ENCODE measurements at regions not wholly inside any gene's neighbourhood (a gene's known extent, or its start where the extent isn't known, plus 50 kb on each side); places are given as distances from the start of the nearest gene placed in this dataset.

DNA sequence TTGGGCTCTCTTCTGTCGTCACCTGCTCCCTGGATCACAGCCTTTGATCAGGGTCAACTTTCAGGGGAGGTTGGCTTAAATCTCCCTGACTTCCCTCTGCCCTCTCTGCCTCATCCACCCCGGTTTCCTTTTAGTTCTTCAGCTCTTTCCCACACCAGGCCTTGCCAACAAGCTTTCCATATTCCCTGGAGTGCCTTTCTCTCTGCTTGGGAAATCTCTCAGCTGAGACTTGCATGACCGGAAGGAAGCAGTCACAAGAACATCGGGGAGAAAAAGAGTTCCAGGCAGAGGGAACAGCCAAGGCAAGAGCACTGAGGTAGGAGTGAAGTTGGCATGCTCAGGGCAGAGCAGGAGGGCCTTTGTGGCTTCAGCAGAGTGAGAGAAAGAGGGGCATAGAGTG lies 88.4 kb upstream of the HSPA9 start:
- no peak overlapping the region for H4K8ac ChIP-seq (ENCODE audit: low read depth, low read length)
- no peaks in the 10 kb centered on the region for H3K79me2 ChIP-seq (ENCODE audit: control insufficient read depth, insufficient read depth, low read length)
- no peak overlapping the region for H3K56ac ChIP-seq (ENCODE audit: low read length)
- no peak overlapping the region for H2BK120ac ChIP-seq (ENCODE audit: low read depth, low read length)
- no peak overlapping the region for H3K4me2 ChIP-seq (ENCODE audit: low read length)
- no peaks in the 10 kb centered on the region for H3K27me3 ChIP-seq (ENCODE audit: insufficient read depth, low read length, poor library complexity)
- no peak overlapping the region for H2AK5ac ChIP-seq (ENCODE audit: low read length)
- no peak overlapping the region for H3K9ac ChIP-seq (ENCODE audit: low read length)
- H2BK5ac ChIP-seq (ENCODE audit: low read length): no peak overlapping the region
- H3K79me1 ChIP-seq (ENCODE audit: low read length): no peaks in the 10 kb centered on the region
- H3K36me3 ChIP-seq (ENCODE audit: control insufficient read depth, insufficient read depth, low read length): no peaks in the 10 kb centered on the region
- no peak overlapping the region for H3K27ac ChIP-seq (ENCODE audit: low read depth, low read length)
- no peak for DNase-seq
- H3K4ac ChIP-seq (ENCODE audit: low read depth, low read length): no peak overlapping the region
- no peak overlapping the region for H3K18ac ChIP-seq (ENCODE audit: low read length)
- WGBS (ENCODE audit: extremely low coverage, insufficient coverage, low lambda C conversion rate): no CpG with 5 or more reads among the region's 4 CpGs
- no peak overlapping the region for H3K4me3 ChIP-seq (ENCODE audit: low read length)
- H2BK15ac ChIP-seq (replicated peaks; ENCODE audit: low read depth): no peak overlapping the region
- H3K4me1 ChIP-seq (ENCODE audit: control insufficient read depth, low read depth, low read length): no peaks in the 10 kb centered on the region
- no peak overlapping the region for H4K5ac ChIP-seq (ENCODE audit: low read length)
- no peak overlapping the region for H3K23ac ChIP-seq (ENCODE audit: low read length)

DNA sequence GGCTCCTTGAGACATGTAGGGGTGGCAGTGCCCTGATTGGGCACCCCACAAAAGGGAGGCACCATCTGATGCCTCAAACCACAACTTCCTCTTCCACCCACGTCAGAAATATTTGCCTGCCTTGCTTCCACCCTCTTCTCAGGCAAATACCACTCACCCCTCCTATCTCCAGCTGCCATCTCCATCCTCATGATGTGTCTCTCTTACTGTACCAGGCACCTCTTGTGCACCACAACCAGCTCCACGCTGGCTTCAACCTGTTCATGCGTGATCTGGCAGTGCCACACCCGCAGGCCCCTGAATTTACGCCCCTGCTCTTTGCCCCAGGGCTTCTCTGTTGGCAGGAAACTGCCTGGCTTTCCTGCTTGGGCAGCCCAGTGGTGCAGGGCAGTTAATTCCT lies 87.8 kb upstream of the HSPA9 start:
- Histone ChIP-seq H3K56ac (ENCODE audit: low read length) (no peak overlapping the region), H3K4ac (ENCODE audit: low read depth, low read length) (no peak overlapping the region), H3K27ac (ENCODE audit: low read depth, low read length) (no peak overlapping the region), H3K9ac (ENCODE audit: low read length) (no peak overlapping the region), H2AK5ac (ENCODE audit: low read length) (no peak overlapping the region), H3K4me1 (ENCODE audit: control insufficient read depth, low read depth, low read length) (no peaks in the 10 kb centered on the region), H3K18ac (ENCODE audit: low read length) (no peak overlapping the region), H4K8ac (ENCODE audit: low read depth, low read length) (no peak overlapping the region), H3K23ac (ENCODE audit: low read length) (no peak overlapping the region), H2BK5ac (ENCODE audit: low read length) (no peak overlapping the region), H3K79me2 (ENCODE audit: control insufficient read depth, insufficient read depth, low read length) (no peaks in the 10 kb centered on the region), H3K79me1 (ENCODE audit: low read length) (no peaks in the 10 kb centered on the region), H3K27me3 (ENCODE audit: insufficient read depth, low read length, poor library complexity) (no peaks in the 10 kb centered on the region), H3K4me2 (ENCODE audit: low read length) (no peak overlapping the region), H3K4me3 (ENCODE audit: low read length) (no peak overlapping the region), H3K36me3 (ENCODE audit: control insufficient read depth, insufficient read depth, low read length) (no peaks in the 10 kb centered on the region), H2BK120ac (ENCODE audit: low read depth, low read length) (no peak overlapping the region), H4K5ac (ENCODE audit: low read length) (no peak overlapping the region), H2BK15ac (replicated peaks; ENCODE audit: low read depth) (no peak overlapping the region)
- no peak for DNase-seq
- WGBS (ENCODE audit: extremely low coverage, insufficient coverage, low lambda C conversion rate): no CpG with 5 or more reads among the region's 5 CpGs

GRCh38 chr5:138662599-138662998 lies 87.4 kb upstream of the HSPA9 start:
- no peak for DNase-seq
- no peak overlapping the region for H3K4me2 ChIP-seq (ENCODE audit: low read length)

DNA sequence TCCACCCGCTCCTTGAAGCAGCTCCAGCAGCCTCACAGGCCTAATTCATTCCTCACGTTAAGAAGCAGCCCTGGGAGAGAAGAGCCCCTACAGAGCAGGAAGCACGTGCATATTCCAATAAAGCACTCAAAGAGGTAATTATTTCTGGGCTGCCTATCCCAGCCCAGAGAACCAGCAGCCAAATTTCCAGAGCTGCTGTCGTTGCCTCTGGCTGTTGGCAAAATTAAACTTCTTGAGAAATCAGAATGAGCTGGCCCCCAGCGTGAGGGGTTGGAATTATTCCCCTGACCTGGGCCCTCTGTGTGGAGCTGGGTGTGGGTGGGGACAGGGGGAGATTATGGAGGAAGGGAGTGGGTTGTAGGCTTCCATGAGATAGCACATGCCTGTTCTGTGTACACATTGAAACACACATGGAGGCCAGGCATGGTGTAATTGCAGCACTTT lies 86.8 kb upstream of the HSPA9 start:
- Histone ChIP-seq H3K56ac (ENCODE audit: low read length) (no peak overlapping the region), H3K27ac (ENCODE audit: low read depth, low read length) (no peak overlapping the region), H3K36me3 (ENCODE audit: control insufficient read depth, insufficient read depth, low read length) (no peaks in the 10 kb centered on the region), H3K23ac (ENCODE audit: low read length) (no peak overlapping the region), H3K4ac (ENCODE audit: low read depth, low read length) (no peak overlapping the region), H2AK5ac (ENCODE audit: low read length) (no peak overlapping the region), H3K79me2 (ENCODE audit: control insufficient read depth, insufficient read depth, low read length) (no peaks in the 10 kb centered on the region), H3K4me1 (ENCODE audit: control insufficient read depth, low read depth, low read length) (no peaks in the 10 kb centered on the region), H3K9ac (ENCODE audit: low read length) (no peak overlapping the region), H3K27me3 (ENCODE audit: insufficient read depth, low read length, poor library complexity) (no peaks in the 10 kb centered on the region), H3K4me3 (ENCODE audit: low read length) (no peak overlapping the region), H3K79me1 (ENCODE audit: low read length) (no peaks in the 10 kb centered on the region), H2BK15ac (replicated peaks; ENCODE audit: low read depth) (no peak overlapping the region), H2BK5ac (ENCODE audit: low read length) (no peak overlapping the region), H4K5ac (ENCODE audit: low read length) (no peak overlapping the region), H4K8ac (ENCODE audit: low read depth, low read length) (no peak overlapping the region), H3K18ac (ENCODE audit: low read length) (no peak overlapping the region), H2BK120ac (ENCODE audit: low read depth, low read length) (no peak overlapping the region), H3K4me2 (ENCODE audit: low read length) (no peak overlapping the region)
- no peak for DNase-seq
- no CpG with 5 or more reads among the region's 5 CpGs for WGBS (ENCODE audit: extremely low coverage, insufficient coverage, low lambda C conversion rate)

More at GRCh38 chr5:138662599-138662998, 87.4 kb upstream of the HSPA9 start:
- Histone ChIP-seq H4K8ac (ENCODE audit: low read depth, low read length) (no peak overlapping the region), H2AK5ac (ENCODE audit: low read length) (no peak overlapping the region), H2BK5ac (ENCODE audit: low read length) (no peak overlapping the region), H3K4ac (ENCODE audit: low read depth, low read length) (no peak overlapping the region), H3K27ac (ENCODE audit: low read depth, low read length) (no peak overlapping the region), H3K9ac (ENCODE audit: low read length) (no peak overlapping the region), H2BK15ac (replicated peaks; ENCODE audit: low read depth) (no peak overlapping the region), H3K4me3 (ENCODE audit: low read length) (no peak overlapping the region), H3K79me2 (ENCODE audit: control insufficient read depth, insufficient read depth, low read length) (no peaks in the 10 kb centered on the region), H3K27me3 (ENCODE audit: insufficient read depth, low read length, poor library complexity) (no peaks in the 10 kb centered on the region), H3K18ac (ENCODE audit: low read length) (no peak overlapping the region), H3K56ac (ENCODE audit: low read length) (no peak overlapping the region), H3K23ac (ENCODE audit: low read length) (no peak overlapping the region), H3K79me1 (ENCODE audit: low read length) (no peaks in the 10 kb centered on the region), H2BK120ac (ENCODE audit: low read depth, low read length) (no peak overlapping the region), H3K4me1 (ENCODE audit: control insufficient read depth, low read depth, low read length) (no peaks in the 10 kb centered on the region), H4K5ac (ENCODE audit: low read length) (no peak overlapping the region), H3K36me3 (ENCODE audit: control insufficient read depth, insufficient read depth, low read length) (no peaks in the 10 kb centered on the region)
- whole genome bisulfite sequencing (ENCODE audit: extremely low coverage, insufficient coverage, low lambda C conversion rate): no CpG with 5 or more reads among the region's 6 CpGs

GRCh38 chr5:138661291-138661960 lies 86.2 kb upstream of the HSPA9 start:
- Histone ChIP-seq H3K56ac (ENCODE audit: low read length) (no peak overlapping the region), H4K8ac (ENCODE audit: low read depth, low read length) (no peak overlapping the region), H3K79me1 (ENCODE audit: low read length) (no peaks in the 10 kb centered on the region), H2BK15ac (replicated peaks; ENCODE audit: low read depth) (no peak overlapping the region), H3K36me3 (ENCODE audit: control insufficient read depth, insufficient read depth, low read length) (no peaks in the 10 kb centered on the region), H2BK120ac (ENCODE audit: low read depth, low read length) (no peak overlapping the region), H2BK5ac (ENCODE audit: low read length) (no peak overlapping the region), H3K4me1 (ENCODE audit: control insufficient read depth, low read depth, low read length) (no peaks in the 10 kb centered on the region), H3K79me2 (ENCODE audit: control insufficient read depth, insufficient read depth, low read length) (no peaks in the 10 kb centered on the region), H3K27ac (ENCODE audit: low read depth, low read length) (no peak overlapping the region), H3K4ac (ENCODE audit: low read depth, low read length) (no peak overlapping the region), H2AK5ac (ENCODE audit: low read length) (no peak overlapping the region), H3K27me3 (ENCODE audit: insufficient read depth, low read length, poor library complexity) (no peaks in the 10 kb centered on the region), H3K9ac (ENCODE audit: low read length) (no peak overlapping the region), H3K18ac (ENCODE audit: low read length) (no peak overlapping the region), H4K5ac (ENCODE audit: low read length) (no peak overlapping the region), H3K23ac (ENCODE audit: low read length) (no peak overlapping the region), H3K4me2 (ENCODE audit: low read length) (no peak overlapping the region), H3K4me3 (ENCODE audit: low read length) (no peak overlapping the region)
- no CpG with 5 or more reads among the region's 19 CpGs for WGBS (ENCODE audit: extremely low coverage, insufficient coverage, low lambda C conversion rate)
- DNase-seq: no peak

GRCh38 chr5:138660051-138660572 lies 84.9 kb upstream of the HSPA9 start:
- Histone ChIP-seq H3K27me3 (ENCODE audit: insufficient read depth, low read length, poor library complexity) (no peaks in the 10 kb centered on the region), H3K56ac (ENCODE audit: low read length) (no peak overlapping the region), H3K4me1 (ENCODE audit: control insufficient read depth, low read depth, low read length) (no peaks in the 10 kb centered on the region), H3K36me3 (ENCODE audit: control insufficient read depth, insufficient read depth, low read length) (no peaks in the 10 kb centered on the region), H4K8ac (ENCODE audit: low read depth, low read length) (no peak overlapping the region), H3K79me2 (ENCODE audit: control insufficient read depth, insufficient read depth, low read length) (no peaks in the 10 kb centered on the region), H3K4me3 (ENCODE audit: low read length) (no peak overlapping the region), H2AK5ac (ENCODE audit: low read length) (no peak overlapping the region), H2BK15ac (replicated peaks; ENCODE audit: low read depth) (no peak overlapping the region), H3K79me1 (ENCODE audit: low read length) (no peaks in the 10 kb centered on the region), H3K4ac (ENCODE audit: low read depth, low read length) (no peak overlapping the region), H2BK5ac (ENCODE audit: low read length) (no peak overlapping the region), H2BK120ac (ENCODE audit: low read depth, low read length) (no peak overlapping the region), H3K18ac (ENCODE audit: low read length) (no peak overlapping the region), H3K9ac (ENCODE audit: low read length) (no peak overlapping the region), H3K23ac (ENCODE audit: low read length) (no peak overlapping the region), H3K4me2 (ENCODE audit: low read length) (no peak overlapping the region), H3K27ac (ENCODE audit: low read depth, low read length) (no peak overlapping the region), H4K5ac (ENCODE audit: low read length) (no peak overlapping the region)
- DNase-seq: no peak
- WGBS (ENCODE audit: extremely low coverage, insufficient coverage, low lambda C conversion rate): no CpG with 5 or more reads among the region's 4 CpGs
